ENCODE measurements at regions not wholly inside any gene's neighbourhood (a gene's known extent, or its start where the extent isn't known, plus 50 kb on each side); places are given as distances from the start of the nearest gene placed in this dataset.

GRCh38 chr2:40967451-40967850 is 515.6 kb upstream of the SLC8A1 start:
- no peaks in the 10 kb centered on the region for H3K27me3 Mint-ChIP-seq (ENCODE audit: low read depth in 3 of 3)
- Histone ChIP-seq H3K79me2 (ENCODE audit: insufficient read depth, low read length) (no peaks in the 10 kb centered on the region), H3K27ac (ENCODE audit: low read depth in 1 of 2, low read length in 2 of 2) (no peak overlapping the region), H3K9me3 (replicated peaks in 1 of 2; ENCODE audit: control insufficient read depth in 1 of 2, insufficient read depth in 1 of 2, low read length in 2 of 2) (peaks cover 0 to 4% of the 10 kb centered on the region in 2 donors), H3K4me1 (ENCODE audit: control insufficient read depth in 1 of 2, insufficient read depth in 2 of 2, low read length in 2 of 2) (no peaks in the 10 kb centered on the region), H3K4me3 (replicated peaks in 1 of 3; ENCODE audit: low read depth in 2 of 3, low read length in 3 of 3) (no peak overlapping the region), H3K27me3 (ENCODE audit: control insufficient read depth in 2 of 2, insufficient read depth in 2 of 2, low read length in 2 of 2) (no peaks in the 10 kb centered on the region), H2AFZ (ENCODE audit: insufficient read depth, low read depth, low read length, poor library complexity, severe bottlenecking) (no peak overlapping the region), H3K9ac (ENCODE audit: insufficient read depth, low read length, poor library complexity, severe bottlenecking) (no peak overlapping the region), H3K4me2 (replicated peaks; ENCODE audit: extremely low read depth, low read length, poor library complexity, severe bottlenecking) (no peak overlapping the region), H3K36me3 (replicated peaks in 1 of 2; ENCODE audit: control insufficient read depth in 1 of 2, insufficient read depth in 2 of 2, low read length in 2 of 2) (no peaks in the 10 kb centered on the region), H4K20me1 (ENCODE audit: insufficient read depth, low read length) (no peaks in the 10 kb centered on the region)
- no peak overlapping the region for H3K27ac Mint-ChIP-seq
- H3K4me3 Mint-ChIP-seq, result no peak overlapping the region
- WGBS (ENCODE audit: insufficient coverage), result 94% methylated on average over 3 of the region's 4 CpGs
- DNase-seq, result no peak
- peaks cover 0 to 13% (median 7%) of the 10 kb centered on the region in 7 donors for H3K9me3 Mint-ChIP-seq
- no peaks in the 10 kb centered on the region for H3K4me1 Mint-ChIP-seq
- no peak for TF ChIP-seq CTCF (IDR thresholded peaks at IDR 0.05)
- intact Hi-C loops (cut with micrococcal nuclease), result no loop called here
- H3K36me3 Mint-ChIP-seq, result no peaks in the 10 kb centered on the region

GRCh38 chr2:40975151-40975550 is 523.3 kb upstream of the SLC8A1 start:
- Histone ChIP-seq H2AFZ (ENCODE audit: insufficient read depth, low read depth, low read length, poor library complexity, severe bottlenecking) (no peak overlapping the region), H3K4me2 (replicated peaks; ENCODE audit: extremely low read depth, low read length, poor library complexity, severe bottlenecking) (no peak overlapping the region), H3K4me3 (replicated peaks in 1 of 3; ENCODE audit: low read depth in 2 of 3, low read length in 3 of 3) (no peak overlapping the region), H3K9me3 (replicated peaks in 1 of 2; ENCODE audit: control insufficient read depth in 1 of 2, insufficient read depth in 1 of 2, low read length in 2 of 2) (no peaks in the 10 kb centered on the region), H3K27me3 (ENCODE audit: control insufficient read depth in 2 of 2, insufficient read depth in 2 of 2, low read length in 2 of 2) (no peaks in the 10 kb centered on the region), H3K27ac (ENCODE audit: low read depth in 1 of 2, low read length in 2 of 2) (no peak overlapping the region), H3K9ac (ENCODE audit: insufficient read depth, low read length, poor library complexity, severe bottlenecking) (no peak overlapping the region), H3K79me2 (ENCODE audit: insufficient read depth, low read length) (no peaks in the 10 kb centered on the region), H3K36me3 (replicated peaks in 1 of 2; ENCODE audit: control insufficient read depth in 1 of 2, insufficient read depth in 2 of 2, low read length in 2 of 2) (no peaks in the 10 kb centered on the region), H3K4me1 (ENCODE audit: control insufficient read depth in 1 of 2, insufficient read depth in 2 of 2, low read length in 2 of 2) (no peaks in the 10 kb centered on the region), H4K20me1 (ENCODE audit: insufficient read depth, low read length) (no peaks in the 10 kb centered on the region)
- Mint-ChIP-seq H3K4me1 (no peaks in the 10 kb centered on the region), H3K27me3 (ENCODE audit: low read depth in 3 of 3) (peaks cover 0 to 1% (median 0%) of the 10 kb centered on the region in 3 donors), H3K36me3 (no peaks in the 10 kb centered on the region), H3K4me3 (no peak overlapping the region), H3K27ac (no peak overlapping the region), H3K9me3 (peaks cover 0 to 3% (median 0%) of the 10 kb centered on the region in 7 donors)
- 100% methylated on average over 1 of the region's 4 CpGs for WGBS (ENCODE audit: insufficient coverage)
- TF ChIP-seq CTCF (IDR thresholded peaks at IDR 0.05), result no peak
- DNase-seq, result no peak
- intact Hi-C loops (cut with micrococcal nuclease), result no loop called here
